ENCODE measurements at regions not wholly inside any gene's neighbourhood (a gene's known extent, or its start where the extent isn't known, plus 50 kb on each side); places are given as distances from the start of the nearest gene placed in this dataset.
"Not testable (repeated sequence)": the region's sequence is repeated elsewhere in the genome, so short reads cannot be mapped to it uniquely, and the experiment has no call there.

DNA sequence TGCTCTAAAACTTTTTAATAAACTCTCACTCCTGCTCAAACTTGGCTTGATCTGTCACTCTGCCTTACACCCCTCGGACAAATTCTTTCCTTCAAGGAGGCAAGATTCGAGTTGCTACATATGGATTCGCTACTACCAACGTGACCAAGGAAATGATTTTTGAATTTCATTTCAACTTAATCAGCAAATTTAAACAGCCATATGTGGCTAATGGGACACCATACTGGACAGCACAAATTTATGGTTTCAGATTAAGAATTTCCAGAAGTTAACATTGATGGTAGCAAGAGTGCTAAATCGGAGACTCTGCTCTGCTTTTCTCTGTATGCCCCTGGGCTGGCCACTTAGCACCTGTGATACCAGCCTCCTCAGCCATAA is 318.2 kb upstream of the PSMD7 start:
- FAIRE-seq (no peak), DNase-seq (ENCODE audit: insufficient read length) (no peak)
- TF ChIP-seq TAF1 (IDR thresholded peaks at IDR 0.05; ENCODE audit: borderline replicate concordance, low read depth, low read length) (no peak), POLR2AphosphoS5 (IDR thresholded peaks at IDR 0.05; ENCODE audit: low read depth, low read length) (no peak), POLR2A (IDR thresholded peaks at IDR 0.05; ENCODE audit: low read depth, low read length) (no peak)

DNA sequence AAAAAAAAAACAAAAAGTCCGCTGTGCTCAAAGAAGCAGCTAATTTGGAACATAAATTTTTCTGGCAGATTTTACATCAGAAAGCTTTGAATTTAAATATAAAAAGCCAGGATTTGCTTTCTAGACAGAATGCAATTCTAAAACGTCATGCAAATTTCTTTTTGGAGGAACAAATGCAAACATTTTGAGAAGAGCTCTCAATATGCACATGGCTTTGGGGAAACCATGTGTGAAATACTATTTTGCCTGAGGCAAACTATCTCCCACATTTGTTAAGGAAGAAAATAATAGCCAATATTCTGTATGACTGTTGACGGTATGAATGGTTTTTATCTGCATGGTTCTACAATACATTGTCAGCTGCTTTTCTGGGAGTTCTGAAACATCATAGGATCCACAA is 320.0 kb upstream of the PSMD7 start:
- DNase-seq (ENCODE audit: insufficient read length): no peak
- TF ChIP-seq POLR2AphosphoS5 (IDR thresholded peaks at IDR 0.05; ENCODE audit: low read depth, low read length) (no peak), POLR2A (IDR thresholded peaks at IDR 0.05; ENCODE audit: low read depth, low read length) (no peak), TAF1 (IDR thresholded peaks at IDR 0.05; ENCODE audit: borderline replicate concordance, low read depth, low read length) (no peak)
- FAIRE-seq: no peak

- DNase-seq (ENCODE audit: insufficient read length) (no peak), FAIRE-seq (no peak)
- TF ChIP-seq POLR2AphosphoS5 (IDR thresholded peaks at IDR 0.05; ENCODE audit: low read depth, low read length): no peak
- TF ChIP-seq TAF1 (IDR thresholded peaks at IDR 0.05; ENCODE audit: borderline replicate concordance, low read depth, low read length): no peak
- no peak for TF ChIP-seq POLR2A (IDR thresholded peaks at IDR 0.05; ENCODE audit: low read depth, low read length)
Observed at GRCh38 chr16:73973174-73973573, 323.4 kb upstream of the PSMD7 start.

GRCh38 chr16:73966851-73967250 is 329.8 kb upstream of the PSMD7 start:
- TF ChIP-seq POLR2AphosphoS5 (IDR thresholded peaks at IDR 0.05; ENCODE audit: low read depth, low read length) (no peak), TAF1 (IDR thresholded peaks at IDR 0.05; ENCODE audit: borderline replicate concordance, low read depth, low read length) (no peak), POLR2A (IDR thresholded peaks at IDR 0.05; ENCODE audit: low read depth, low read length) (no peak)
- DNase-seq (ENCODE audit: insufficient read length): no peak
- FAIRE-seq: no peak

GRCh38 chr16:73965591-73965990 is 331.0 kb upstream of the PSMD7 start:
- TF ChIP-seq POLR2AphosphoS5 (IDR thresholded peaks at IDR 0.05; ENCODE audit: low read depth, low read length) (no peak), POLR2A (IDR thresholded peaks at IDR 0.05; ENCODE audit: low read depth, low read length) (no peak), TAF1 (IDR thresholded peaks at IDR 0.05; ENCODE audit: borderline replicate concordance, low read depth, low read length) (no peak)
- FAIRE-seq (no peak), DNase-seq (ENCODE audit: insufficient read length) (no peak)

GRCh38 chr16:73956587-73957494 is 339.8 kb upstream of the PSMD7 start:
- TF ChIP-seq POLR2A (IDR thresholded peaks at IDR 0.05; ENCODE audit: low read depth, low read length): no peak
- no peak for TF ChIP-seq TAF1 (IDR thresholded peaks at IDR 0.05; ENCODE audit: borderline replicate concordance, low read depth, low read length)
- no peak for TF ChIP-seq POLR2AphosphoS5 (IDR thresholded peaks at IDR 0.05; ENCODE audit: low read depth, low read length)
- DNase-seq (ENCODE audit: insufficient read length): peak; percentile 5
- FAIRE-seq: peak; percentile 30

DNA sequence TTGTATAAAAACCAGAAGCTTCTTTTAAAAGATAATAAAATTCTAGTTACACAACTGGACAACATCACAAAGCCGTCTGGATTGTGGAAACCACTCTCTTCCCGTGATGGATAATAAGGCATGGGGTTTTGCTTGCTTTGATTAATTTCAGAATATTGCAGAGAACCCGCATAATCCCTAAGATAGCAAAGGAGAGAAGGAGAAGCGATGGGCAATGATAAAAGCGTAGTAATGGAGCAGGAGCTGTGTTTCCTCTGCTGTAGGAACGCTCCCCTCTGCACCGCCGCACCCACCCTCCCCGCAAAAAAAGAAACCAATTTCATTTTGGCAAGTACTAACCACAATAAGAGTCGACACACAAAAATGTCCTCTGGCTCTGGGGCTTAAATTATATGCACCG is 340.9 kb upstream of the PSMD7 start:
- no peak for DNase-seq (ENCODE audit: insufficient read length)
- TF ChIP-seq POLR2A (IDR thresholded peaks at IDR 0.05; ENCODE audit: low read depth, low read length) (no peak), POLR2AphosphoS5 (IDR thresholded peaks at IDR 0.05; ENCODE audit: low read depth, low read length) (no peak), TAF1 (IDR thresholded peaks at IDR 0.05; ENCODE audit: borderline replicate concordance, low read depth, low read length) (no peak)
- no peak for FAIRE-seq

DNA sequence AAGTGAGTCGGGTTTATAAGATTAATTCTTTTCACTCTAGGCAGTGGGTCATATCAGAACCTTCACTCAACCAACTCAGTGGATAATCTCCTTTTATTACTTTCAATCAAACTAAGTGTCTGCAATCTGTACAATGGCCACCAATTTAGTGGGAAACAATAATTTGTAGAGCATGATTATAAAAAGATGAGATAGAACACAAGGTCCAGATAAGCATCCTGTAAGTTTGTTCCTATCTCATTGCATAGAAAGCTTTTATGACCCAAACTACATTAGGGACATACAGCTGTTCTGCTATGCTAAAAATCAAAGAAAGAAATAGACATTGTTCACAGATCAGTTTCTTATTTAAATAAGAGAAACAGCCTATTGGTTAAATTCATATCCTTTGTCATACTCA is 341.4 kb upstream of the PSMD7 start:
- FAIRE-seq: no peak

DNA sequence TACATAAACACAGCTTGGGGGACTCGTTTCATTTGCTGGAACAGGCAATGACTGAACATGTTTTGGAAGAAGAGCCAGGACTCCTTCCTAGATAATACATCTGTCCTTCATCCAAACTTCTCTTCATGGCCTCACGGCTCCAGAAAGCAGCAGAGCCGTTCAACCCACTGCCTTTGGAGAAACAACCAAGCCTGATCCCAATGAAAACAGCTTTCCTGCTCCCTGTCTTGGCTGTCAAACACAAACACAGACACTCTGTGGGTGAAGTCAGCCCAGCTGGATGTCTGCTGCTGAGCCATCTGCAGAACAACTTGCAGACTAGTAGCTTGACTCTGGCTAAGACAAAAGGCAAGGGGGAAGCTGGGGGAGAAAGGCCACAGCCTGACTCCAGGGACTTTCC is 345.1 kb upstream of the PSMD7 start:
- FAIRE-seq (no peak), DNase-seq (ENCODE audit: insufficient read length) (no peak)
- TF ChIP-seq POLR2A (IDR thresholded peaks at IDR 0.05; ENCODE audit: low read depth, low read length) (no peak), TAF1 (IDR thresholded peaks at IDR 0.05; ENCODE audit: borderline replicate concordance, low read depth, low read length) (no peak), POLR2AphosphoS5 (IDR thresholded peaks at IDR 0.05; ENCODE audit: low read depth, low read length) (no peak)

More for the DNA sequence above, 341.4 kb upstream of the PSMD7 start:
- no peak for DNase-seq (ENCODE audit: insufficient read length)
- TF ChIP-seq POLR2AphosphoS5 (IDR thresholded peaks at IDR 0.05; ENCODE audit: low read depth, low read length) (no peak), POLR2A (IDR thresholded peaks at IDR 0.05; ENCODE audit: low read depth, low read length) (no peak), TAF1 (IDR thresholded peaks at IDR 0.05; ENCODE audit: borderline replicate concordance, low read depth, low read length) (no peak)

- DNase-seq (ENCODE audit: insufficient read length): no peak
- TF ChIP-seq POLR2AphosphoS5 (IDR thresholded peaks at IDR 0.05; ENCODE audit: low read depth, low read length) (no peak), TAF1 (IDR thresholded peaks at IDR 0.05; ENCODE audit: borderline replicate concordance, low read depth, low read length) (no peak), POLR2A (IDR thresholded peaks at IDR 0.05; ENCODE audit: low read depth, low read length) (no peak)
- no peak for FAIRE-seq
Observed at GRCh38 chr16:73949574-73950320, 346.9 kb upstream of the PSMD7 start.

DNA sequence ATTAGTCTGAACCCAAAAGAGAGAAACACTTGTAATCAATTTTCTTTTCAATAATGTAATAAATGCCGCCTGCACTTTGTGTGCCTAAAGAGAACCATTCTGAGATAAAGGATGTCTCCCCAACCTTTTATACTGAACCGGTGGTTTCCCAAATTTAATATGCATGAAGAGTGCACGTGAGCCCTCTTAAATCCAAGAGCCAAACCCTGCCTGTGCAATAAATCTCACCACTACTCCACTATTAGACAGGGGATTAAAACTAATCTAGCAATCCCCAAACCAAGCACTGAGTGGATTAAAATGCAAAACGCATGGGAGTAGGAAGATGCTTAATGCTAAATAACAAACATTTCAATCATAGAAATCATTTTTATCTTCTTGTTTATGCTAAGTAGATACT is 351.0 kb upstream of the PSMD7 start:
- DNase-seq (ENCODE audit: insufficient read length) (no peak), FAIRE-seq (no peak)
- TF ChIP-seq POLR2AphosphoS5 (IDR thresholded peaks at IDR 0.05; ENCODE audit: low read depth, low read length) (no peak), POLR2A (IDR thresholded peaks at IDR 0.05; ENCODE audit: low read depth, low read length) (no peak), TAF1 (IDR thresholded peaks at IDR 0.05; ENCODE audit: borderline replicate concordance, low read depth, low read length) (no peak)

DNA sequence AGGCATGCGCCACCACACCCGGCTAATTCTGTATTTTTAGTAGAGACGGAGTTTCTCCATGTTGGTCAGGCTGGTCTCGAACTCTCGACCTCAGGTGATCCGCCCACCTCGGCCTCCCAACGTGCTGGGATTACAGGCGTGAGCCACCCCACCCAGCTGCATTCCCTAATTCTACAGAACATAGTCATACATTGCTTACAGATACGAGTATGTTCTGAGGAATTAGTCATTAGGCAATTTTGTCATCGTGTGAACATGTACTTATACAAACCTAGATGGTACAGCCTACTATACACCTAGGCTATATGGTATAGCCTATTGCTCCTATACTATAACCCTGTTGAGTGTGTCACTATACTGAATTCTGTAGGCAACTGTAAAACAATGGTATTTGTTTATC is 353.4 kb upstream of the PSMD7 start:
- not testable (repeated sequence) for FAIRE-seq; DNase-seq (ENCODE audit: insufficient read length)

GRCh38 chr16:73940786-73941185 is 355.8 kb upstream of the PSMD7 start:
- not testable (repeated sequence) for FAIRE-seq

More at GRCh38 chr16:73940786-73941185, 355.8 kb upstream of the PSMD7 start:
- not testable (repeated sequence) for DNase-seq (ENCODE audit: insufficient read length)
